ENCODE measurements at regions not wholly inside any gene's neighbourhood (a gene's known extent, or its start where the extent isn't known, plus 50 kb on each side); places are given as distances from the start of the nearest gene placed in this dataset.

GRCh38 chrX:39834600-39834999, 263.2 kb downstream of the BCOR start:
- Histone ChIP-seq H3K4me3 (ENCODE audit: low read length) (no peak overlapping the region), H3K9ac (ENCODE audit: low read length) (no peak overlapping the region), H3K9me3 (ENCODE audit: control insufficient read depth, low read length) (peaks cover 7% of the 10 kb centered on the region), H3K27me3 (replicated peaks; ENCODE audit: control insufficient read depth, insufficient read depth, low read length) (peaks cover 19% of the 10 kb centered on the region), H3K4me1 (ENCODE audit: control insufficient read depth, insufficient read depth, low read length) (no peaks in the 10 kb centered on the region), H3K36me3 (ENCODE audit: control insufficient read depth, insufficient read depth, low read length, severe bottlenecking) (no peaks in the 10 kb centered on the region)
- no peak for DNase-seq (ENCODE audit: low read depth)

DNA sequence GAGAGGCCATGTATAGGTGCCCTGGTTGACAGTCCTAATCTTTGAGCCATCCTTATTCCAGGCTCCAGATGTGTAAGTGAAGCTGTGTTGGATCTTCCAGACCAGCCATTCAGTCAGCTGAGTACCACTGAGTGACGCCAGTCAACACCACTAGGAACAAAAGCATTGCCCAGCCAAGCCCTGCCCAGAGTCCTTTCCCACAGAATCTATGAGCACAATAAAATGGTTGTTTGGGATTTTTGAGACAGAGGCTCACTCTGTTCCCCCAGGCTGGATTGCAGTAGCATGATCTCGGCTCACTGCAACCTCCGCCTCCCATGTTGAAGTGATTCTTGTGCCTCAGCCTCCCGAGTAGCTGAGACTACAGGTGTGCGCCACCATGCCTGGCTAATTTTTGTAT, 262.5 kb downstream of the BCOR start:
- no peaks in the 10 kb centered on the region for H3K36me3 ChIP-seq (ENCODE audit: control insufficient read depth, insufficient read depth, low read length, severe bottlenecking)
- no peak overlapping the region for H3K4me3 ChIP-seq (ENCODE audit: low read length)
- no peaks in the 10 kb centered on the region for H3K4me1 ChIP-seq (ENCODE audit: control insufficient read depth, insufficient read depth, low read length)
- no peak for DNase-seq (ENCODE audit: low read depth)
- peaks cover 15% of the 10 kb centered on the region for H3K27me3 ChIP-seq (replicated peaks; ENCODE audit: control insufficient read depth, insufficient read depth, low read length)
- H3K9me3 ChIP-seq (ENCODE audit: control insufficient read depth, low read length): peaks cover under 1% of the 10 kb centered on the region
- H3K9ac ChIP-seq (ENCODE audit: low read length): no peak overlapping the region

DNA sequence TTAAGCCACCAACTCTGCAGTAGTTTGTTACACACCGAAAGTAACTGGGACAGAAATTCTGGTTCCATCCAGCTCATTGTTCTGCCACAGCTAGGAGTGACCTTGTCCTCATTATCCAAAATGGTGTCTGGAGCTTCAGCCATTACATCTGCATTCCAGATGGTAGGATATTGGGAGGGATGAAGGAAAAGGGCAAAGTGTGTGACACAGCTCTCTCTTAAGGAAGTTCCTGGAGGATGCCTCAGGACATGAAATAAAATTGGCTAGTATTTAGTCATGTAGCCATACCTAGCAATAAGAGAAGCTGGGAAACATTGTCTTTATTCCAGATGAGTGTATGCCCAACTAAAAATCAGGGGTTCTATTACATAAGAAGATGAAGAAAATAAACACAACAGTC, 262.0 kb downstream of the BCOR start:
- no peaks in the 10 kb centered on the region for H3K36me3 ChIP-seq (ENCODE audit: control insufficient read depth, insufficient read depth, low read length, severe bottlenecking)

GRCh38 chrX:39836802-39837420, 260.8 kb downstream of the BCOR start:
- Histone ChIP-seq H3K27me3 (replicated peaks; ENCODE audit: control insufficient read depth, insufficient read depth, low read length) (peaks cover 15% of the 10 kb centered on the region), H3K9me3 (ENCODE audit: control insufficient read depth, low read length) (no peaks in the 10 kb centered on the region), H3K36me3 (ENCODE audit: control insufficient read depth, insufficient read depth, low read length, severe bottlenecking) (no peaks in the 10 kb centered on the region), H3K4me1 (ENCODE audit: control insufficient read depth, insufficient read depth, low read length) (no peaks in the 10 kb centered on the region), H3K9ac (ENCODE audit: low read length) (no peak overlapping the region), H3K4me3 (ENCODE audit: low read length) (no peak overlapping the region)
- DNase-seq (ENCODE audit: low read depth): no peak

More for the DNA sequence above, 262.0 kb downstream of the BCOR start:
- Histone ChIP-seq H3K9me3 (ENCODE audit: control insufficient read depth, low read length) (no peaks in the 10 kb centered on the region), H3K9ac (ENCODE audit: low read length) (no peak overlapping the region), H3K4me1 (ENCODE audit: control insufficient read depth, insufficient read depth, low read length) (no peaks in the 10 kb centered on the region), H3K27me3 (replicated peaks; ENCODE audit: control insufficient read depth, insufficient read depth, low read length) (peaks cover 15% of the 10 kb centered on the region), H3K4me3 (ENCODE audit: low read length) (no peak overlapping the region)
- no peak for DNase-seq (ENCODE audit: low read depth)

GRCh38 chrX:39837688-39838087, 260.1 kb downstream of the BCOR start:
- no peaks in the 10 kb centered on the region for H3K9me3 ChIP-seq (ENCODE audit: control insufficient read depth, low read length)
- no peak overlapping the region for H3K9ac ChIP-seq (ENCODE audit: low read length)
- no peak for DNase-seq (ENCODE audit: low read depth)
- no peaks in the 10 kb centered on the region for H3K36me3 ChIP-seq (ENCODE audit: control insufficient read depth, insufficient read depth, low read length, severe bottlenecking)
- no peak overlapping the region for H3K4me3 ChIP-seq (ENCODE audit: low read length)
- no peaks in the 10 kb centered on the region for H3K4me1 ChIP-seq (ENCODE audit: control insufficient read depth, insufficient read depth, low read length)
- H3K27me3 ChIP-seq (replicated peaks; ENCODE audit: control insufficient read depth, insufficient read depth, low read length): peaks cover 11% of the 10 kb centered on the region

DNA sequence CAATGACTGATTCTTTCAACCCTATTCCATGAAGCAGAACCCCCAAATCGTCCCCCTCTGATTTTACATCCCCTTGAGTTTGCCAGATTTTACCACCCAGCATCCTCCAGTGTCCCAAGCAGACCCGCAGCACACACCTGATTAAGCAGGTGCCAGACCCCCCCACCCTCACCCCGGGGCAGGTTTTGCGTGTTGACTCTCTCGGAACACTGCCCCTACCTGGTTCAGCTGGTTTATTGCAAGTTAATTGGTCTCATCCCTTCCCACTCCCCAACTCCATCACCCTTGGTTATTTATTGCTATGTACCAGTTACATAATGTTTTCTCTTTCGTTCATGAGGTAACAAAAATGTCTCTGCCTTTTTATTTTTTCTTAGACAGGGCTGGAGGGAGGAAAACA, 258.4 kb downstream of the BCOR start:
- no peaks in the 10 kb centered on the region for H3K9me3 ChIP-seq (ENCODE audit: control insufficient read depth, low read length)
- no peaks in the 10 kb centered on the region for H3K4me1 ChIP-seq (ENCODE audit: control insufficient read depth, insufficient read depth, low read length)
- H3K36me3 ChIP-seq (ENCODE audit: control insufficient read depth, insufficient read depth, low read length, severe bottlenecking): no peaks in the 10 kb centered on the region
- no peak for DNase-seq (ENCODE audit: low read depth)
- H3K9ac ChIP-seq (ENCODE audit: low read length): no peak overlapping the region
- no peak overlapping the region for H3K4me3 ChIP-seq (ENCODE audit: low read length)
- peaks cover 11% of the 10 kb centered on the region for H3K27me3 ChIP-seq (replicated peaks; ENCODE audit: control insufficient read depth, insufficient read depth, low read length)

DNA sequence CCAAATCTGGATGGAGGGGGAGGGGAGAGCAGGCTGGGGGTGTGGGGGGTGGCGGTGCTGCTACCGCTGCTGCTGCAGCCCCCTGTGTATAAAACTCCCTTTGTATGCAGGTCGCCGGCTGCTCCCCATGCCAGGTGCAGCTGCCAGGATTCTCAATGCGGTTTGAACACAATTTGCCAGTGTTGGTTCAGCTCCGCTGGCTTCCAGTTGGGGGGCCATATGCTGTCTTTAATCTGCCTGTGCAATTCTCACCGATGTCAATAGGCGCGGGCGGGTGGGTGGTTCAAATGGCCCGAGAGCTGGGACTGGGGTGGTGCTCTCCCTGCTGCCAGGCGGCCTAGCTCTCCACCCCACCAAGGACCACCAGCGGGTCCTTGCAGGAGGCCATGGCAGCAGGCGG, 257.6 kb downstream of the BCOR start:
- Histone ChIP-seq H3K9me3 (ENCODE audit: control insufficient read depth, low read length) (no peaks in the 10 kb centered on the region), H3K36me3 (ENCODE audit: control insufficient read depth, insufficient read depth, low read length, severe bottlenecking) (no peaks in the 10 kb centered on the region), H3K9ac (ENCODE audit: low read length) (no peak overlapping the region), H3K4me3 (ENCODE audit: low read length) (no peak overlapping the region), H3K4me1 (ENCODE audit: control insufficient read depth, insufficient read depth, low read length) (no peaks in the 10 kb centered on the region), H3K27me3 (replicated peaks; ENCODE audit: control insufficient read depth, insufficient read depth, low read length) (peaks cover 11% of the 10 kb centered on the region)
- no peak for DNase-seq (ENCODE audit: low read depth)

GRCh38 chrX:39840581-39841093, 257.1 kb downstream of the BCOR start:
- no peak for DNase-seq (ENCODE audit: low read depth)
- no peaks in the 10 kb centered on the region for H3K36me3 ChIP-seq (ENCODE audit: control insufficient read depth, insufficient read depth, low read length, severe bottlenecking)
- H3K4me1 ChIP-seq (ENCODE audit: control insufficient read depth, insufficient read depth, low read length): no peaks in the 10 kb centered on the region
- no peaks in the 10 kb centered on the region for H3K9me3 ChIP-seq (ENCODE audit: control insufficient read depth, low read length)
- no peak overlapping the region for H3K9ac ChIP-seq (ENCODE audit: low read length)
- no peak overlapping the region for H3K4me3 ChIP-seq (ENCODE audit: low read length)
- H3K27me3 ChIP-seq (replicated peaks; ENCODE audit: control insufficient read depth, insufficient read depth, low read length): peaks cover 13% of the 10 kb centered on the region

DNA sequence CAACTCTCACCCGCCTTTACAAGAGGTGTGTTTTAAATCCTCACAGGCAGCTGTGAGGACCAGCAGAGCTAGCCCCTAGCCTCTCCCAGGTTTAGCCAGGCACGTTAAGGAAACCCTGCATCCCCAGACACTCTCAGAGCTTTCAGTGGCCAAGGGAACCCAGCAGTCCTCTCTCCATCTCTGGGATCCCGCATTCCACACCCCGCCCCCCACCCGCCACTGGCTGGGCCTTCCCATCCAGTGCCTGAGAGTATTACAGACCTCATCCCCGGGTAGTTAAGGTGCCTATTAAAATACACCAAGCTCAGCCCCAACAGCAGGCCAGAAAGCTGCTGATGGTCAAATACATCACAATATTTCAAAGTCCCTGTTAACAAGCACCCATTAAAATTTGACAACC, 256.2 kb downstream of the BCOR start:
- DNase-seq (ENCODE audit: low read depth): no peak
- Histone ChIP-seq H3K9me3 (ENCODE audit: control insufficient read depth, low read length) (peaks cover 4% of the 10 kb centered on the region), H3K4me1 (ENCODE audit: control insufficient read depth, insufficient read depth, low read length) (no peaks in the 10 kb centered on the region), H3K36me3 (ENCODE audit: control insufficient read depth, insufficient read depth, low read length, severe bottlenecking) (no peaks in the 10 kb centered on the region), H3K9ac (ENCODE audit: low read length) (no peak overlapping the region), H3K27me3 (replicated peaks; ENCODE audit: control insufficient read depth, insufficient read depth, low read length) (peaks cover 14% of the 10 kb centered on the region), H3K4me3 (ENCODE audit: low read length) (no peak overlapping the region)

- H3K9me3 ChIP-seq (ENCODE audit: control insufficient read depth, low read length): peaks cover 6% of the 10 kb centered on the region
- H3K36me3 ChIP-seq (ENCODE audit: control insufficient read depth, insufficient read depth, low read length, severe bottlenecking): no peaks in the 10 kb centered on the region
- no peak for DNase-seq (ENCODE audit: low read depth)
- H3K4me3 ChIP-seq (ENCODE audit: low read length): no peak overlapping the region
- no peak overlapping the region for H3K9ac ChIP-seq (ENCODE audit: low read length)
- H3K4me1 ChIP-seq (ENCODE audit: control insufficient read depth, insufficient read depth, low read length): no peaks in the 10 kb centered on the region
- peaks cover 14% of the 10 kb centered on the region for H3K27me3 ChIP-seq (replicated peaks; ENCODE audit: control insufficient read depth, insufficient read depth, low read length)
Measured at GRCh38 chrX:39842281-39842973, 255.3 kb downstream of the BCOR start.

GRCh38 chrX:39843318-39843717, 254.4 kb downstream of the BCOR start:
- Histone ChIP-seq H3K4me1 (ENCODE audit: control insufficient read depth, insufficient read depth, low read length) (no peaks in the 10 kb centered on the region), H3K27me3 (replicated peaks; ENCODE audit: control insufficient read depth, insufficient read depth, low read length) (peaks cover 6% of the 10 kb centered on the region), H3K4me3 (ENCODE audit: low read length) (no peak overlapping the region), H3K36me3 (ENCODE audit: control insufficient read depth, insufficient read depth, low read length, severe bottlenecking) (no peaks in the 10 kb centered on the region), H3K9me3 (ENCODE audit: control insufficient read depth, low read length) (peaks cover 8% of the 10 kb centered on the region), H3K9ac (ENCODE audit: low read length) (no peak overlapping the region)
- DNase-seq (ENCODE audit: low read depth): no peak
